HEK293T (cell line): ENCODE measurements at regions not wholly inside any gene's neighbourhood (a gene's known extent, or its start where the extent isn't known, plus 50 kb on each side); places are given as distances from the start of the nearest gene placed in this dataset.

ENCODE experiments used
- CTCF ChIA-PET: fragments of 350-600 bp; formaldehyde crosslinking; extraction: SDS; loops from one replicate; lab custom pipeline; 2021; ENCODE audit warnings: antibody characterized with exemption, inconsistent platforms; lab: Yijun Ruan, JAX
- POLR2A ChIA-PET: fragments of 350-600 bp; formaldehyde crosslinking; extraction: SDS; loops from one replicate; lab custom pipeline; 2020; ENCODE audit warnings: antibody characterized with exemption, inconsistent platforms; lab: Yijun Ruan, JAX
- DNase-seq: peaks from one replicate; pipeline ENCODE4 v3.0.0; 2012; ENCODE audit warnings: mixed read lengths; ENCODE audit errors: extremely low spot score
- ARNT ChIP-seq: fragments of 450-650 bp; IDR thresholded peaks from 2 replicates; pipeline ENCODE4 v1.6.1; 2017; ENCODE audit warnings: mild to moderate bottlenecking
- BHLHE40 ChIP-seq: fragments of 450-650 bp; IDR thresholded peaks from 2 replicates; pipeline ENCODE4 v1.6.1; 2016; ENCODE audit warnings: mild to moderate bottlenecking, moderate library complexity, borderline replicate concordance
- CTBP1 ChIP-seq: fragments of 450-650 bp; IDR thresholded peaks from 2 replicates; pipeline ENCODE4 v1.6.1; 2016; ENCODE audit warnings: borderline replicate concordance
- ELF4 ChIP-seq: fragments of 450-650 bp; IDR thresholded peaks from 2 replicates; pipeline ENCODE4 v1.6.1; 2017; ENCODE audit warnings: antibody characterized with exemption
- FOXA1 ChIP-seq: fragments of 450-650 bp; IDR thresholded peaks from 2 replicates; pipeline ENCODE4 v1.6.1; 2016; ENCODE audit warnings: mild to moderate bottlenecking
- FOXK2 ChIP-seq: fragments of 450-650 bp; IDR thresholded peaks from 2 replicates; pipeline ENCODE4 v1.6.1; 2016; ENCODE audit warnings: mild to moderate bottlenecking
- FOXM1 ChIP-seq: fragments of 450-650 bp; IDR thresholded peaks from 2 replicates; pipeline ENCODE4 v1.6.1; 2017; ENCODE audit warnings: mild to moderate bottlenecking, borderline replicate concordance
- HDGF ChIP-seq: fragments of 450-650 bp; IDR thresholded peaks from 2 replicates; pipeline ENCODE4 v1.6.1; 2017; ENCODE audit warnings: antibody characterized with exemption, borderline replicate concordance
- L3MBTL2 ChIP-seq: fragments of 450-650 bp; conservative IDR thresholded peaks from 2 replicates; pipeline ENCODE4 v1.6.1; 2016; ENCODE audit warnings: mild to moderate bottlenecking
- LEF1 ChIP-seq: fragments of 450-650 bp; IDR thresholded peaks from 2 replicates; pipeline ENCODE4 v1.6.1; 2017; ENCODE audit warnings: mild to moderate bottlenecking, borderline replicate concordance
- NFRKB ChIP-seq: fragments of 450-650 bp; IDR thresholded peaks from 2 replicates; pipeline ENCODE4 v1.6.1; 2016; ENCODE audit warnings: mild to moderate bottlenecking, moderate library complexity
- PKNOX1 ChIP-seq: fragments of 450-650 bp; IDR thresholded peaks from 2 replicates; pipeline ENCODE4 v1.6.1; 2016
- SP1 ChIP-seq: fragments of 450-650 bp; IDR thresholded peaks from 2 replicates; pipeline ENCODE4 v1.6.1; 2017
- SUZ12 ChIP-seq: fragments of 450-650 bp; IDR thresholded peaks from 2 replicates; pipeline ENCODE4 v1.6.1; 2016; ENCODE audit warnings: mild to moderate bottlenecking
- TARDBP ChIP-seq: fragments of 450-650 bp; IDR thresholded peaks from 2 replicates; pipeline ENCODE4 v1.6.1; 2016
- ZNF384 ChIP-seq: fragments of 450-650 bp; IDR thresholded peaks from 2 replicates; pipeline ENCODE4 v1.6.1; 2016

- CTCF ChIA-PET = no interaction called here
- no peak for TF ChIP-seq HDGF
- no peak for TF ChIP-seq FOXM1
- TF ChIP-seq SUZ12 = no peak
- no peak for TF ChIP-seq FOXA1
- no peak for TF ChIP-seq L3MBTL2
- TF ChIP-seq PKNOX1 = no peak
- TF ChIP-seq ARNT = no peak
- TF ChIP-seq CTBP1 = no peak
- TF ChIP-seq ELF4 = no peak
- no peak for TF ChIP-seq NFRKB
- no peak for TF ChIP-seq TARDBP
- TF ChIP-seq LEF1 = no peak
- TF ChIP-seq FOXK2 = no peak
- TF ChIP-seq ZNF384 = no peak
- TF ChIP-seq BHLHE40 = no peak
- TF ChIP-seq SP1 = no peak
Measured at GRCh38 chr18:27500531-27500930, 315.4 kb upstream of the CHST9 start.

GRCh38 chr18:27497246-27497645 is 312.1 kb upstream of the CHST9 start:
- no peak for TF ChIP-seq FOXM1
- no peak for TF ChIP-seq BHLHE40
- no peak for TF ChIP-seq CTBP1
- TF ChIP-seq L3MBTL2 = no peak
- no peak for TF ChIP-seq HDGF
- no peak for TF ChIP-seq LEF1
- no peak for TF ChIP-seq NFRKB
- TF ChIP-seq SP1 = no peak
- no peak for TF ChIP-seq FOXK2
- no peak for TF ChIP-seq ARNT
- no peak for TF ChIP-seq TARDBP
- no peak for TF ChIP-seq PKNOX1
- POLR2A ChIA-PET = no interaction called here
- no peak for DNase-seq
- CTCF ChIA-PET = no interaction called here

More at GRCh38 chr18:27500531-27500930, 315.4 kb upstream of the CHST9 start:
- POLR2A ChIA-PET = no interaction called here
- no peak for DNase-seq

- TF ChIP-seq ELF4 (no peak), BHLHE40 (no peak), SP1 (no peak)
- no peak for DNase-seq
- ChIA-PET POLR2A (no interaction called here), CTCF (no interaction called here)
Measured at GRCh38 chr18:27493182-27493581, 308.1 kb upstream of the CHST9 start.

GRCh38 chr18:27491772-27492171 is 306.7 kb upstream of the CHST9 start:
- ChIA-PET POLR2A (no interaction called here), CTCF (no interaction called here)
- DNase-seq = no peak
- TF ChIP-seq NFRKB (no peak), FOXA1 (no peak), ARNT (no peak), TARDBP (no peak), PKNOX1 (no peak), ELF4 (no peak), ZNF384 (no peak), SP1 (no peak), BHLHE40 (no peak), L3MBTL2 (no peak), FOXM1 (no peak), HDGF (no peak), FOXK2 (no peak), SUZ12 (no peak), LEF1 (no peak), CTBP1 (no peak)

- TF ChIP-seq FOXK2 (no peak), ZNF384 (no peak), FOXA1 (no peak), LEF1 (no peak), TARDBP (no peak), CTBP1 (no peak), ARNT (no peak), ELF4 (no peak), BHLHE40 (no peak), FOXM1 (no peak), NFRKB (no peak), SP1 (no peak), HDGF (no peak), PKNOX1 (no peak)
- POLR2A ChIA-PET = no interaction called here
- CTCF ChIA-PET = no interaction called here
- DNase-seq = peak; percentile 22
Measured at GRCh38 chr18:27483276-27483675, 298.2 kb upstream of the CHST9 start.

- ChIA-PET CTCF (interaction anchor here (0.6 kb wide), 1 partner anchor 45 kb away, joined by 4 read pairs; no protein-coding TSS in a partner anchor), POLR2A (no interaction called here)
- DNase-seq = no peak
- no peak for TF ChIP-seq PKNOX1
- no peak for TF ChIP-seq SP1
Measured at GRCh38 chr18:27478459-27478858, 293.4 kb upstream of the CHST9 start.
